Glutamatergic neuron (in vitro differentiated cells): ENCODE measurements at regions not wholly inside any gene's neighbourhood (a gene's known extent, or its start where the extent isn't known, plus 50 kb on each side); places are given as distances from the start of the nearest gene placed in this dataset.

ENCODE experiments used
- DNase-seq: peaks from one replicate; pipeline ENCODE4 v3.0.0; 2022
- H3K27ac Mint-ChIP-seq: one replicate; pipeline ENCODE4 v1.8.0; 2020; ENCODE audit warnings: mild to moderate bottlenecking, mixed read lengths, inconsistent platforms; ENCODE audit not compliant: unreplicated experiment
- H3K27me3 Mint-ChIP-seq: one replicate; pipeline ENCODE4 v1.8.0; 2020; ENCODE audit warnings: mild to moderate bottlenecking, moderate library complexity, mixed read lengths, inconsistent platforms; ENCODE audit not compliant: unreplicated experiment
- H3K36me3 Mint-ChIP-seq: one replicate; pipeline ENCODE4 v1.8.0; 2020; ENCODE audit warnings: mild to moderate bottlenecking, mixed read lengths, inconsistent platforms; ENCODE audit not compliant: unreplicated experiment
- H3K4me1 Mint-ChIP-seq: one replicate; pipeline ENCODE4 v1.8.0; 2020; ENCODE audit warnings: mild to moderate bottlenecking, low read depth, mixed read lengths, inconsistent platforms; ENCODE audit not compliant: unreplicated experiment
- H3K4me3 Mint-ChIP-seq: one replicate; pipeline ENCODE4 v1.8.0; 2020; ENCODE audit warnings: mild to moderate bottlenecking, mixed read lengths, inconsistent platforms; ENCODE audit not compliant: unreplicated experiment
- H3K9me3 Mint-ChIP-seq: one replicate; pipeline ENCODE4 v1.8.0; 2020; ENCODE audit warnings: mild to moderate bottlenecking, moderate library complexity, mixed read lengths, inconsistent platforms; ENCODE audit not compliant: unreplicated experiment
- CTCF ChIP-seq: fragments of 200-600 bp; sonication (generic); IDR thresholded peaks from one replicate; pipeline ENCODE4 v1.5.0; 2021; ENCODE audit not compliant: partially characterized antibody, unreplicated experiment

DNA sequence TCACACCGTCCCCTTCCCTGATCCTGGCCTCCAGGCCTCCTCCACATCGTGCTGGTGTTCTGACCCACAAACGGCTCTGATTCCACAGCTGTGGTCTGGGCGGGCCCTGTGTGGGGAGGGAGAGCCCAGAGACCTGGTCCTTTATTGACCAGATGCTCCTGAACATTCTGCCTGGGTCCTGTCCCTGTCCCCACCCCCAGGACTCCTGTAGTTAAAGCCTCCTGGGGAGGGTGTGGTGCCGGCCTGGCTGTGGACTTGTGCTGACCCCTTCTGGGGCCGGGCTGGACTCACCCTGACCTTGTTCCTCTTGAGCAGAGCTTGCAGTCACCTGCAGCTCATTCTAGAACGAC is 128.7 kb downstream of the CTTN start:
- Mint-ChIP-seq H3K36me3 (no peaks in the 10 kb centered on the region), H3K9me3 (peaks cover 12% of the 10 kb centered on the region), H3K4me3 (peak overlapping the region; percentile 46), H3K27me3 (peaks cover 2% of the 10 kb centered on the region), H3K4me1 (peaks cover 19% of the 10 kb centered on the region), H3K27ac (peak overlapping the region; percentile 34)
- TF ChIP-seq CTCF: no peak
- DNase-seq: peak; percentile 21

DNA sequence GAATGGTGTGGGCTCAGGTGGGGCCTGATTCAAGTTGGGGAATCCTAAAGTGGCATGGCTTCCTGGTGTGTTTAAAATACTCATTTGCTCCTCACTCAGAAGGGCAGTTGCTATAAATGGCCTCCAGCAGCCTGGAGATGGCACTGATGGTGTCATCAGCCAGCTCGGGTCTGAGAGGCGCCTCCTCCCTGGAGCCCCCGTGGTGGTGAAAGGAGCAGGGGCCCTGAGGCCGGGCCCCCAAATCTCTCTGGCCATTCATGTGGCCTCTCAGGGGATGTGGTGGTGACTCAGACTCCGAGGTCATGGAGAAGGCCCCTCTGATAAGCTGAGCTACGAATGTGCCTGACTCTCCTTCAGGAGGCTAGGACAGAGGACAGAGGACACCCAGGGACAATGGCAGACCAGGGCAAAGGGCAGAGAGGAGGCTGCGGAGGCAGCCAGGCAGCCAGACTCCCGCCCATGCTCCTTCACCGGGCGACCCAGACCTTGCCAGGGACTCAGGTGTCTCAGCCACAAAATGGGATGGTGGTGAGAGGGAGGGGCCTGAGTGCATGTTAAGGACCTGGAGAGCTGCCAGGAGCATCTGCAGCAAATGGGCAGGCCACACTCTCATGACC is 129.2 kb downstream of the CTTN start:
- DNase-seq: no peak
- TF ChIP-seq CTCF: no peak
- Mint-ChIP-seq H3K27me3 (peaks cover 2% of the 10 kb centered on the region), H3K9me3 (peaks cover 12% of the 10 kb centered on the region), H3K4me3 (no peak overlapping the region), H3K4me1 (peaks cover 17% of the 10 kb centered on the region), H3K36me3 (no peaks in the 10 kb centered on the region), H3K27ac (no peak overlapping the region)

- H3K9me3 Mint-ChIP-seq: peaks cover 12% of the 10 kb centered on the region
- peaks cover 4% of the 10 kb centered on the region for H3K27me3 Mint-ChIP-seq
- H3K27ac Mint-ChIP-seq: no peak overlapping the region
- no peak for DNase-seq
- H3K4me3 Mint-ChIP-seq: no peak overlapping the region
- no peaks in the 10 kb centered on the region for H3K36me3 Mint-ChIP-seq
- peaks cover 18% of the 10 kb centered on the region for H3K4me1 Mint-ChIP-seq
- TF ChIP-seq CTCF: no peak
Measured at GRCh38 chr11:70528046-70528793, 129.9 kb downstream of the CTTN start.

DNA sequence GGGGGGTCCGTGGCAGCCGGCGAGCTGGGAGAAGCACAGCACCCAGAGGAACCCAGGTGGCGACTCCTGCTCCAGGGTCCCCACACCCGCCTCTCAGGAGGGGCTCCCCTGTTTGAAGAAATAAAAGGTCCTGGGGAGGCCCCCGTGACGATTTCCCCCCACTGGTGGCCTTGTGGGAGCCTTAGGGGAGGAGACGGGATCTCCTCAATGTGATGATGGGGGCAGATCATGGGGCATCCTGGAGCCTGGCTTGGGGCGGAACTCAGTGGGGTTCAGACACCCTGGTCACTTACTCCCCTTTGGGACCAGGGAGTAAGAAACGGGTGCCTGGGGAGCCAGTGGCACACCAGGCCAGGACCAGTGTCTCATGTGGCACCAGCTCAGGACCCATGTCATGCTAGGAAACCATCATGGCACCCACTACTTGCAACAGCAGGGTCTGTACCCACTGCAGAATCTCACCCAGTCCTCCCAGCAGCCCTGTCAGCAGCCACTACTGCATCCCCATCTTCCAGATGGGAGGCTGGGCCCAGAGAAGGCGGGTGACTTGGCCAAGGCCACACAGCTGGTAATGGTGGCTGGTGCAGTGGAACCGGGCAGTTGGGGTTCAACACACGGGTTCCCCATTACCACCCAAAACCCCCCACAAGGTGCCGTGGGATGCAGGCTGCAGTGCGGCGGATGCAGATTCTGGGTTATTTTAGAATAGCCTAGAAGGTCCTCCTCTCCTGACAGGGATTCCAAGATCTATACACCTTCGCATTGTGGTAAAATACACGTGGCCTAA is 130.7 kb downstream of the CTTN start:
- peaks cover 4% of the 10 kb centered on the region for H3K27me3 Mint-ChIP-seq
- no peak overlapping the region for H3K27ac Mint-ChIP-seq
- H3K9me3 Mint-ChIP-seq: peaks cover 12% of the 10 kb centered on the region
- no peaks in the 10 kb centered on the region for H3K36me3 Mint-ChIP-seq
- DNase-seq: no peak
- TF ChIP-seq CTCF: no peak
- H3K4me1 Mint-ChIP-seq: peaks cover 18% of the 10 kb centered on the region
- H3K4me3 Mint-ChIP-seq: no peak overlapping the region
